Keratinocyte (primary cell): ENCODE measurements at regions not wholly inside any gene's neighbourhood (a gene's known extent, or its start where the extent isn't known, plus 50 kb on each side); places are given as distances from the start of the nearest gene placed in this dataset.

ENCODE experiments used
- DNase-seq: peaks from one replicate; pipeline ENCODE4 v3.0.0-alpha.2; 2011; ENCODE audit warnings: low read depth, missing footprints, low spot score
- FAIRE-seq: peaks from 2 replicates; lab custom pipeline; 2011; peaks lifted over from hg19 to GRCh38; lab: Jason Lieb, UNC
- H2AFZ ChIP-seq: 2 replicates; pipeline ENCODE4 v1.6.0; 2012; ENCODE audit warnings: low read length, control low read depth, inconsistent platforms; ENCODE audit not compliant: control insufficient read depth
- H3K27ac ChIP-seq: 2 replicates; pipeline ENCODE4 v1.5.1; 2011; ENCODE audit warnings: low read length; ENCODE audit not compliant: control insufficient read depth, insufficient read depth
- H3K27me3 ChIP-seq: 3 replicates; pipeline ENCODE4 v1.6.0; 2011; ENCODE audit warnings: low read length; ENCODE audit not compliant: control insufficient read depth, insufficient read depth; ENCODE audit errors: extremely low read depth
- H3K36me3 ChIP-seq, 2 experiments: 2 replicates in 1 of 2; 3 replicates in 1 of 2; pipeline ENCODE4 v1.5.1; 2011; ENCODE audit warnings: low read length in 2 of 2, mild to moderate bottlenecking in 1 of 2; ENCODE audit not compliant: control insufficient read depth in 2 of 2, insufficient read depth in 2 of 2; ENCODE audit errors: extremely low read depth in 1 of 2
- H3K4me1 ChIP-seq: 3 replicates; pipeline ENCODE4 v1.5.1; 2011; ENCODE audit warnings: low read length; ENCODE audit not compliant: control insufficient read depth, insufficient read depth; ENCODE audit errors: extremely low read depth
- H3K4me2 ChIP-seq: 3 replicates; pipeline ENCODE4 v1.6.0; 2011; ENCODE audit warnings: low read depth, low read length; ENCODE audit not compliant: control insufficient read depth, insufficient read depth; ENCODE audit errors: extremely low read depth
- H3K4me3 ChIP-seq, 3 experiments: fragments of 200-600 bp in 1 of 3; sonication (generic) in 1 of 3; 2 replicates in 2 of 3; 3 replicates in 1 of 3; pipeline ENCODE4 v1.5.1; 2011 to 2016; ENCODE audit warnings: low read length in 3 of 3, mild to moderate bottlenecking in 3 of 3, control low read depth in 2 of 3, inconsistent platforms in 1 of 3, low read depth in 1 of 3, mixed read lengths in 1 of 3, mixed run types in 1 of 3, moderate library complexity in 1 of 3; ENCODE audit not compliant: control insufficient read depth in 2 of 3, insufficient read depth in 2 of 3; ENCODE audit errors: extremely low read depth in 1 of 3
- H3K79me2 ChIP-seq: 2 replicates; pipeline ENCODE4 v1.6.0; 2012; ENCODE audit warnings: low read length; ENCODE audit not compliant: control insufficient read depth, insufficient read depth
- H3K9ac ChIP-seq: 3 replicates; pipeline ENCODE4 v1.6.0; 2011; ENCODE audit warnings: low read length; ENCODE audit not compliant: control insufficient read depth, insufficient read depth; ENCODE audit errors: extremely low read depth
- H3K9me1 ChIP-seq: 3 replicates; pipeline ENCODE4 v1.6.0; 2011; ENCODE audit warnings: low read length; ENCODE audit not compliant: control insufficient read depth, insufficient read depth; ENCODE audit errors: extremely low read depth
- H3K9me3 ChIP-seq: 2 replicates; pipeline ENCODE4 v1.5.1; 2012; ENCODE audit warnings: low read depth, low read length; ENCODE audit not compliant: control insufficient read depth
- H4K20me1 ChIP-seq: 3 replicates; pipeline ENCODE4 v1.6.0; 2011; ENCODE audit warnings: low read length; ENCODE audit not compliant: control insufficient read depth, insufficient read depth; ENCODE audit errors: extremely low read depth
- CTCF ChIP-seq, 3 experiments: IDR thresholded peaks in 1 of 3; conservative IDR thresholded peaks in 1 of 3; optimal IDR thresholded peaks in 1 of 3; 2 replicates in 2 of 3; 3 replicates in 1 of 3; pipeline versions ENCODE3 to v1.5.1; 2011; ENCODE audit warnings: low read length in 3 of 3, mild to moderate bottlenecking in 3 of 3, moderate library complexity in 2 of 3, control low read depth in 1 of 3, inconsistent platforms in 1 of 3; ENCODE audit not compliant: insufficient read depth in 2 of 3; ENCODE audit errors: extremely low read depth in 1 of 3
- EZH2 ChIP-seq: IDR thresholded peaks from one replicate; pipeline ENCODE4 v1.6.1; 2012; ENCODE audit warnings: inconsistent platforms, mild to moderate bottlenecking, low read length, moderate library complexity
- dilution Hi-C: fragments of 300-500 bp; cut with MboI; formaldehyde crosslinking; loops from one replicate; pipeline ENCODE4 v1.7.0; 2020; ENCODE audit warnings: low sequenced_read_pairs; ENCODE audit not compliant: extremely low pct_ligation_motif_present

DNA sequence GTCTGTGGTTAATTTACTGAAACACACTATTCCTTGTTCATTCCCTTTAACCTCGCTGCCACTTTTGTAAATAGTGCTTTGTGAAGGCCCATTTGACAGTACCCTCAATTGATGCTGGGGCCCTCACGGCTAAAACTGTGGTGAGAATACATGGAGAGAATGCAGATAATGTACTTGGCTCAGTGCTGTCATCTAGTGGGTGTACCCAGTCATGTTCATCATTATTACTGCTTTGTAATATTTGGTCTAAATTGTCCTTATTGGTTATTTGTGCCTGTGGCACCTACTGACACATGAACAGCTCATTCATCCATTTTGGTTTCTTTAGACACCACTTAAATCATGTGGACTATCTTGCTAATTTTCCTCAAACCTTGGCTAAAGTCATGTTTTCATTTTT lies 543.6 kb downstream of the EDEM1 start:
- Histone ChIP-seq H3K4me1 (no peaks in the 10 kb centered on the region), H3K27me3 (no peaks in the 10 kb centered on the region), H3K36me3 (no peaks in the 10 kb centered on the region), H3K27ac (no peak overlapping the region), H3K79me2 (no peaks in the 10 kb centered on the region), H3K9me3 (peaks cover 2% of the 10 kb centered on the region), H2AFZ (no peak overlapping the region), H3K9ac (no peak overlapping the region), H3K4me3 (no peak overlapping the region), H3K4me2 (no peak overlapping the region), H3K9me1 (no peaks in the 10 kb centered on the region), H4K20me1 (no peaks in the 10 kb centered on the region)
- TF ChIP-seq EZH2 (no peak), CTCF (optimal IDR thresholded peaks at IDR 0.05 in 1 of 3, IDR thresholded peaks at IDR 0.05 in 1 of 3, conservative IDR thresholded peaks at IDR 0.05 in 1 of 3; ENCODE audit: extremely low read depth in 1 of 3, insufficient read depth in 2 of 3, low read length in 3 of 3) (no peak)
- no peak for FAIRE-seq
- no peak for DNase-seq
- dilution Hi-C loops, result no loop called here

- Histone ChIP-seq H3K27ac (no peak overlapping the region), H3K27me3 (no peaks in the 10 kb centered on the region), H3K4me1 (no peaks in the 10 kb centered on the region), H3K79me2 (no peaks in the 10 kb centered on the region), H2AFZ (no peak overlapping the region), H3K9me1 (no peaks in the 10 kb centered on the region), H3K36me3 (no peaks in the 10 kb centered on the region), H3K9me3 (peaks cover 2% of the 10 kb centered on the region), H3K4me2 (no peak overlapping the region), H3K9ac (no peak overlapping the region), H3K4me3 (no peak overlapping the region), H4K20me1 (no peaks in the 10 kb centered on the region)
- DNase-seq (no peak), FAIRE-seq (no peak)
- TF ChIP-seq CTCF (optimal IDR thresholded peaks at IDR 0.05 in 1 of 3, IDR thresholded peaks at IDR 0.05 in 1 of 3, conservative IDR thresholded peaks at IDR 0.05 in 1 of 3; ENCODE audit: extremely low read depth in 1 of 3, insufficient read depth in 2 of 3, low read length in 3 of 3), result no peak
- no peak for TF ChIP-seq EZH2
- dilution Hi-C loops, result no loop called here
Measured at GRCh38 chr3:5732081-5732480, 544.6 kb downstream of the EDEM1 start.
